Vagina (tissue), 2 donors: ENCODE measurements at regions not wholly inside any gene's neighbourhood (a gene's known extent, or its start where the extent isn't known, plus 50 kb on each side); places are given as distances from the start of the nearest gene placed in this dataset.
"Not testable (repeated sequence)": the region's sequence is repeated elsewhere in the genome, so short reads cannot be mapped to it uniquely, and the experiment has no call there.

Source experiments
- DNase-seq, 2 donors: peaks; one replicate each; pipeline ENCODE4 v3.0.0-alpha.2; 2017; ENCODE audit errors: extremely low spot score in 2 of 2
- H3K27ac ChIP-seq: fragments of 200-600 bp; sonication (generic); one replicate; pipeline ENCODE4 v1.5.1; 2019
- H3K27me3 ChIP-seq: fragments of 200-600 bp; sonication (generic); one replicate; pipeline ENCODE4 v1.5.1; 2019
- H3K36me3 ChIP-seq, 2 donors: fragments of 200-600 bp; sonication (generic); one replicate each; pipeline ENCODE4 v1.5.1; 2017 to 2019
- H3K4me1 ChIP-seq: fragments of 200-600 bp; sonication (generic); one replicate; pipeline ENCODE4 v1.5.1; 2019
- H3K4me3 ChIP-seq, 2 donors: fragments of 200-600 bp; sonication (generic); 1 replicate in 1 of 2; 2 replicates in 1 of 2; pipeline ENCODE4 v1.5.1; 2016 to 2019
- H3K9me3 ChIP-seq: fragments of 200-600 bp; sonication (generic); one replicate; pipeline ENCODE4 v1.5.1; 2019
- POLR2A ChIP-seq, 2 donors: fragments of 450-650 bp; IDR thresholded peaks; one replicate each; pipeline ENCODE4 v1.6.1; 2017; ENCODE audit warnings: antibody characterized with exemption in 2 of 2, mild to moderate bottlenecking in 2 of 2, moderate library complexity in 2 of 2
- POLR2AphosphoS5 ChIP-seq, 2 donors: sonication (generic); formaldehyde crosslinking; IDR thresholded peaks; one replicate each; pipeline ENCODE4 v1.9.0; 2017; ENCODE audit warnings: antibody characterized with exemption in 2 of 2, mild to moderate bottlenecking in 2 of 2, low read depth in 1 of 2; ENCODE audit not compliant: insufficient read depth in 1 of 2
- intact Hi-C: fragments of 100-400 bp; cut with DNase I; formaldehyde crosslinking; loops from one replicate; pipeline ENCODE4 v1.15.1; 2023
- TF ChIP-seq, protein P1 (sequence below), 3 experiments: fragments of 450-650 bp in 2 of 3; fragments of 200-600 bp in 1 of 3; sonication (generic) in 1 of 3; IDR thresholded peaks; one replicate each; pipeline ENCODE4 v1.5.1; 2017 to 2019; ENCODE audit warnings: antibody characterized with exemption in 3 of 3, mild to moderate bottlenecking in 2 of 3, moderate library complexity in 2 of 3

DNA sequence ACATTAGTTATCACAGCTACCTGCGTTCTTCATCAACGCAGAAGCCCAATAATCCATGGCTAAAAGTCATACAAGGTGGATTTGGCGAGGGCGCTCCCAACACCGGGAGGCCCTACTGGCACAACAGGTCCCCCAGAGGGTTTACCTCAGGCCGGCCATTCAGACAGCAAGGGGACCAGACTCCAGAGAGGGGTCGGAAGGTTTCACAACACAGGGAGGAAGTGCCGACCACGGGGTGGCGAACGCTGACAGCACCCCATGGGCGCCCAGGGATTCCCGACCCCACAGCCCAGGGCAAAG is 1515.9 kb upstream of the DEFB115 start:
- Histone ChIP-seq H3K4me1 (no peaks in the 10 kb centered on the region), H3K27ac (no peak overlapping the region), H3K36me3 (no peaks in the 10 kb centered on the region), H3K9me3 (no peaks in the 10 kb centered on the region), H3K4me3 (no peak overlapping the region), H3K27me3 (no peaks in the 10 kb centered on the region)
- DNase-seq, result no peak
- intact Hi-C loops, result no loop called here
- TF ChIP-seq, protein P1, sequence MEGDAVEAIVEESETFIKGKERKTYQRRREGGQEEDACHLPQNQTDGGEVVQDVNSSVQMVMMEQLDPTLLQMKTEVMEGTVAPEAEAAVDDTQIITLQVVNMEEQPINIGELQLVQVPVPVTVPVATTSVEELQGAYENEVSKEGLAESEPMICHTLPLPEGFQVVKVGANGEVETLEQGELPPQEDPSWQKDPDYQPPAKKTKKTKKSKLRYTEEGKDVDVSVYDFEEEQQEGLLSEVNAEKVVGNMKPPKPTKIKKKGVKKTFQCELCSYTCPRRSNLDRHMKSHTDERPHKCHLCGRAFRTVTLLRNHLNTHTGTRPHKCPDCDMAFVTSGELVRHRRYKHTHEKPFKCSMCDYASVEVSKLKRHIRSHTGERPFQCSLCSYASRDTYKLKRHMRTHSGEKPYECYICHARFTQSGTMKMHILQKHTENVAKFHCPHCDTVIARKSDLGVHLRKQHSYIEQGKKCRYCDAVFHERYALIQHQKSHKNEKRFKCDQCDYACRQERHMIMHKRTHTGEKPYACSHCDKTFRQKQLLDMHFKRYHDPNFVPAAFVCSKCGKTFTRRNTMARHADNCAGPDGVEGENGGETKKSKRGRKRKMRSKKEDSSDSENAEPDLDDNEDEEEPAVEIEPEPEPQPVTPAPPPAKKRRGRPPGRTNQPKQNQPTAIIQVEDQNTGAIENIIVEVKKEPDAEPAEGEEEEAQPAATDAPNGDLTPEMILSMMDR (IDR thresholded peaks at IDR 0.05), result no peak
- TF ChIP-seq POLR2A (IDR thresholded peaks at IDR 0.05), result no peak

DNA sequence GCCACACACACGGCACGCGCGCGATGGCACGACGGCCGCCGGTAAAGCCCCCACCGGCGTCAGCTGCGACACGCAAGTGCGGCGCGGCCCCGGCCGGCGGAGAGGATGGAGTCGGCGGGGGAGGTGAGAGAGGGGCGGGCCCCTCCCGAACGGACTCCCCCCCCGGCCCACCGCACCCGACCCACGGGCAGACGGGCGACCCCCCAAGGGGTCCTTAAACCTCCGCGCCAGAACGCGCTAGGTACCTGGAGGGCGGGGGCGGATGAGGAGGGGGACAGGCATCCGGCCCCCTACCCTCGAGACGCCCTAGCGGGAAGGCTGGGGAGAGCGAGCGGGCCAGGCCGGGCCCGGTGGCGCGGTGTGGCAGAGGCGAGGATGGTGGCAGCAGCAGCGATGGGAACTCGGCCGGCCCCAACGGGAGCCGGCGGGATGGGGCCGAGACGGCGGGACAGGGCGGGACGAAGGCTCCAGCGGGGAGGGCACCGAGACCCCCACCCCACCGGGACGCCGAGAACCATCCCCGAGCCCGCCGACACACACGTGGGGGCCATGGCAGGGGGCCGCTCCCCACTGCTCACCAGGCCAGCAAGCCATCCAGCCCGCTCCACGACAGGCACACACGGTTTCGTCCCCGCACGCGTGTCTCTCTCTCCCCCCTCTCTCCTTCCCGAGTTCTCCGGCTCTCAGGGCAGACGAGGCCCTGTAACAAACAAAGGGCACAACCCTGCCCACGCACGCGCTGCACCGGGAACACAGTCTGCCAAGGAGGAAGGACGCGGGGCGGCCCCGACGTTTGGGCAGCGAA is 1515.4 kb upstream of the DEFB115 start:
- no peak overlapping the region for H3K27ac ChIP-seq
- no peaks in the 10 kb centered on the region for H3K4me1 ChIP-seq
- intact Hi-C loops, result no loop called here
- TF ChIP-seq POLR2AphosphoS5 (IDR thresholded peaks at IDR 0.05; ENCODE audit: insufficient read depth in 1 of 2, low read depth in 1 of 2), result no peak
- TF ChIP-seq, protein P1 (IDR thresholded peaks at IDR 0.05), result no peak
- no peak for TF ChIP-seq POLR2A (IDR thresholded peaks at IDR 0.05)
- no peaks in the 10 kb centered on the region for H3K9me3 ChIP-seq
- no peak overlapping the region for H3K4me3 ChIP-seq
- no peaks in the 10 kb centered on the region for H3K27me3 ChIP-seq
- H3K36me3 ChIP-seq, result no peaks in the 10 kb centered on the region
- no peak for DNase-seq

DNA sequence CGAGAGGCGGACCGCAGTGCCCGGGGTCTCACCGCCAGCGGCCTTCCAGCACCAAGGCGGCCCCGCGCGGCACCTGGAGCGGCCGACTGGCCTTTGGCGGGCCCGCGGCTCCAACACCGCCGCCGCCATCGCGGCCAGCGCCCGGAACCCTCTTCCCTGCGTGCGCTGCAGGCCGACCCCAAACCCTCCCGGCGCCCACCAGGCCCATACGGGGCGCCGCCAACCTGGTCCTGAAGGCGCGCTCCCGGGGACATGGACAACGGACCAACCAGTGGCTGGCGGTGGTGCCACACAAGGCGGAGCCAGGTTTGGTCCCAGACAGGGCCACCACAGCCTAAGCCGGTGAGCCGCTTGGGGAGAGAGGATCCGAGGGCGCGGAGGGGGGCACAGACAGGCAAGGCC is 1514.8 kb upstream of the DEFB115 start:
- Histone ChIP-seq H3K9me3 (no peaks in the 10 kb centered on the region), H3K36me3 (no peaks in the 10 kb centered on the region), H3K4me1 (no peaks in the 10 kb centered on the region), H3K27me3 (no peaks in the 10 kb centered on the region), H3K27ac (no peak overlapping the region), H3K4me3 (no peak overlapping the region)
- intact Hi-C loops, result no loop called here
- no peak for DNase-seq
- TF ChIP-seq, protein P1 (IDR thresholded peaks at IDR 0.05), result no peak
- TF ChIP-seq POLR2AphosphoS5 (IDR thresholded peaks at IDR 0.05; ENCODE audit: insufficient read depth in 1 of 2, low read depth in 1 of 2) (no peak), POLR2A (IDR thresholded peaks at IDR 0.05) (no peak)

DNA sequence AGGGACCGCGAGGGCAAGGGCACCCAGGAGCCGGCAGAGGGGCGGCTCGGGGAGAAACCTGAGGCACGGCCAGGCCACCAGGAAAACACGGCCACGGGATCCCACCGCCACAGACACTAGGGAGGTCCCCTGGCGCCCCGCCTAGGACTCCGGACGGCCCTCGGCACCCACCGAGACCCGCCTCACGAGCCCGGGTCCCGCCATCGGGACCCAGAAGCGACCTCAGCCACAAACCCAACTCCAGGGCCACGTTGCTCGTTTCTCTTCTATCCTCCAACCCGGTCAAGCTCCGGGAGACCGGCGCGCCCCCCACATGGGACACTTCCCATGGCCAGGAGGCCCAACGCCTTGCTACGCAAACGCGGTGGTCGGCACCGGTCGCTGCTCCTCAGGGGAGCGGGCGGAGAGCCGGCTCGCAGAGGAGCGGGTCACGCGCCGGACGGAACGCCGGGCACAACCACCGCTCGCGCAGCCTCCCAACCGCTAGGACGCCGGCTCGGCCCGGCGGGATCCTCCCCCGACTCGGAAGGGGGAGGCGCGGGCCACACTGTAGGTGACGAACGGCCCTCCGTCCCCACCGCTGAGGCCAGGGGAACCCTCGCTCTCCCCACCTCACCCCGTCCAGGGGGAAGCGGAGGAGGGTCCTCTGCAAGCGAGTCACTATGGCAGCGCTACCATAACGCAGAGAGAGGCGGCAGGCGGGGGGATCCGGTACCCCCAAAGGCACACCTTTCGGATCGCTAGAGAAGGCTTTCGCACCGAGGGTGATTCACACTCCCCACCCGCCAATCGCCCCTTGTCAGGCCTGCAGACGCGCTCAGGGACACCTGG is 1514.1 kb upstream of the DEFB115 start:
- Histone ChIP-seq H3K4me3 (no peak overlapping the region), H3K27me3 (no peaks in the 10 kb centered on the region), H3K4me1 (no peaks in the 10 kb centered on the region), H3K27ac (no peak overlapping the region), H3K36me3 (no peaks in the 10 kb centered on the region), H3K9me3 (no peaks in the 10 kb centered on the region)
- intact Hi-C loops, result no loop called here
- no peak for DNase-seq
- TF ChIP-seq, protein P1 (IDR thresholded peaks at IDR 0.05), result no peak
- TF ChIP-seq POLR2A (IDR thresholded peaks at IDR 0.05), result no peak
- no peak for TF ChIP-seq POLR2AphosphoS5 (IDR thresholded peaks at IDR 0.05; ENCODE audit: insufficient read depth in 1 of 2, low read depth in 1 of 2)

DNA sequence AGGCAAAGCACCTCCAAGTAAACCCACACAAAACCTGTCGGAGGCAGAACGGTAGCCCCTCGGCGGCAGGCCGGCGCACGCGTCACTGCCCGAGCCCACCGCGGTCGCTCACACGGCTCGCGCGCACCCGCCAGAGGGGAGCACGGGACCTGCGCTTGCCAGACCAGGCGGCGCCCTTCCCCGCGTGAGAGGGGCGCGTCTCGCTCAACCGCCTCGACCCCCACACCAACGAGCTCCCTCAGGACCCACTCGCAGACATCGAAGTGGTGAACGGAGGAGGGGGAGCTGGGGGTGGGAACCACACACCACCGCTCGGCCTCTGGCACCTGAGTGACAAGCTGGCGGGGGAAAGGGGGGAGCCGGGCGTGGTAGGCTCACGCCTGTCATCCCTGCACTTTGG is 1513.4 kb upstream of the DEFB115 start:
- Histone ChIP-seq H3K36me3 (no peaks in the 10 kb centered on the region), H3K4me1 (no peaks in the 10 kb centered on the region), H3K27me3 (no peaks in the 10 kb centered on the region), H3K4me3 (no peak overlapping the region), H3K27ac (no peak overlapping the region), H3K9me3 (no peaks in the 10 kb centered on the region)
- intact Hi-C loops, result no loop called here
- TF ChIP-seq, protein P1 (IDR thresholded peaks at IDR 0.05), result no peak
- TF ChIP-seq POLR2A (IDR thresholded peaks at IDR 0.05) (no peak), POLR2AphosphoS5 (IDR thresholded peaks at IDR 0.05; ENCODE audit: insufficient read depth in 1 of 2, low read depth in 1 of 2) (no peak)
- no peak for DNase-seq

DNA sequence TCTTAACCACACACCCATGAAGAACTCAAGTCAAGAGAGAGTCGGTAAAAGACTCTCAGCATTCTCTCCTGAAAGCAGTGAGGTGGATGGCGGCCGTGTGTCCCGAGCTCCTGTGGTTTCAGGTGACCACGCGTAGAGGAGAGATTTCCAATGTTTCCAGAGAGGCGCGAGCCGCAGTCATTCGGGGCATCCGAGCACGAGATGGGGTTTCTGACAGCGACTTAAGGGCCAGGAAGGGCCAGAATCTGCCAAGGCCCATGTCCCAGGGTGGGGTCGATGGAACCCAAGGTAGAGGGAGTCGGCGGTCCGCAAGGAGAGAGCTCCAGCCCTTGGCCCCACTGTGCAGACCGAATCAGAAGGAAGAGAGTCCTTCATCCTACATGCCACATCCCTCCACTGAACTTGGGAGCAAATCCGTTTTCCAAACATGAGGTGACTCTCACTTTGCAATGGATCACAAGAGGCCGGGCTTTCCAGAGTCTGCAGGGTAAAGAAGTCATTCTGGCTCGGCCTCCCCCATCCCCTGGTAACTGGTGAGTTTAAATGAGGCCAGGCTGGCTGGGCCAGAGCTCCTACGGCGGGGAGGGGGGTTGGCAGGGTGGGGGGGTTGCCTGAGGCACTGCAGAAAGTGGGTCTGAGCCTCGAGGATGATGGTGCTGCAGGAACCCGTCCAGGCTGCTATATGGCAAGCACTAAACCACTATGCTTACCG is 1511.8 kb upstream of the DEFB115 start:
- intact Hi-C loops, DNase-seq, H3K4me3 ChIP-seq, H3K9me3 ChIP-seq, H3K27ac ChIP-seq, H3K27me3 ChIP-seq, H3K4me1 ChIP-seq, H3K36me3 ChIP-seq: not testable (repeated sequence)
